K562 (cell line): ENCODE measurements at regions not wholly inside any gene's neighbourhood (a gene's known extent, or its start where the extent isn't known, plus 50 kb on each side); places are given as distances from the start of the nearest gene placed in this dataset.

Experiments
- ATAC-seq: fragments of 200-7000 bp; cut with Tn5 transposase; 3 replicates; pipeline ENCODE4 v1.9.1; 2020; ENCODE audit warnings: moderate library complexity
- BruUV-seq: library from RNA; stranded (reverse); fragments of 400-500 nt; replicated peaks from 2 replicates; lab custom pipeline; 2021; lab: Mats Ljungman, UMichigan
- CTCF ChIA-PET: fragments of 300-600 bp; formaldehyde crosslinking; extraction: SDS; loops from one replicate; lab custom pipeline; 2021; ENCODE audit warnings: low intra/inter-chr PET ratio; lab: Yijun Ruan, JAX
- POLR2A ChIA-PET: fragments of 300-600, 350-650 bp; sonication (Branson Sonifier 250); formaldehyde crosslinking; extraction: SDS; loops from one replicate; lab custom pipeline; 2021; ENCODE audit warnings: antibody characterized with exemption, inconsistent platforms; lab: Yijun Ruan, JAX
- DNase-seq, 4 experiments: peaks; one replicate each; pipeline versions ENCODE4 v3.0.0 to v3.0.0-alpha.2; 2011 to 2018; ENCODE audit warnings: low spot score in 3 of 4, mixed read lengths in 3 of 4; ENCODE audit errors: extremely low read depth in 1 of 4
- FAIRE-seq: peaks from 2 replicates; lab custom pipeline; 2011; peaks lifted over from hg19 to GRCh38; lab: Jason Lieb, UNC
- H2AFZ ChIP-seq: 2 replicates; pipeline ENCODE4 v1.6.0; 2011; ENCODE audit warnings: low read depth, low read length, control low read depth, inconsistent platforms
- H3K27ac ChIP-seq: fragments of 200-600 bp; 3 replicates; pipeline ENCODE4 v1.8.0; 2011; ENCODE audit warnings: low read depth, mild to moderate bottlenecking, control low read depth, inconsistent platforms, low read length, moderate library complexity, mixed read lengths; ENCODE audit errors: extremely low read depth
- H3K27me3 ChIP-seq, 2 experiments: fragments of 300-600 bp in 1 of 2; 2 replicates in 1 of 2; 3 replicates in 1 of 2; pipeline versions ENCODE4 v1.6.0 to v1.8.0; 2011; ENCODE audit warnings: inconsistent platforms in 2 of 2, low read length in 2 of 2, mild to moderate bottlenecking in 1 of 2, mixed read lengths in 1 of 2, moderate library complexity in 1 of 2; ENCODE audit not compliant: control insufficient read depth in 2 of 2, insufficient read depth in 2 of 2
- H3K36me3 ChIP-seq: fragments of 300-600 bp; 3 replicates; pipeline ENCODE4 v1.8.0; 2011; ENCODE audit warnings: mild to moderate bottlenecking, low read length, inconsistent platforms; ENCODE audit not compliant: control insufficient read depth, insufficient read depth
- H3K4me1 ChIP-seq, 2 experiments: fragments of 200-600 bp in 1 of 2; replicated peaks in 1 of 2; 2 replicates in 1 of 2; 3 replicates in 1 of 2; pipeline versions ENCODE4 v1.5.1 to v1.8.0; 2011; ENCODE audit warnings: inconsistent platforms in 2 of 2, low read length in 2 of 2, mild to moderate bottlenecking in 1 of 2, mixed read lengths in 1 of 2, moderate library complexity in 1 of 2; ENCODE audit not compliant: control insufficient read depth in 2 of 2, insufficient read depth in 2 of 2
- H3K4me2 ChIP-seq: 2 replicates; pipeline ENCODE4 v1.6.1; 2011; ENCODE audit warnings: low read length, control low read depth, inconsistent platforms, mixed read lengths; ENCODE audit not compliant: insufficient read depth
- H3K4me3 ChIP-seq: fragments of 200-600 bp; sonication (generic), shearing (Covaris generic); 2 replicates; pipeline ENCODE4 v1.5.1; 2016; ENCODE audit warnings: control low read depth, inconsistent platforms
- H3K79me2 ChIP-seq: fragments of 200-600 bp; 3 replicates; pipeline ENCODE4 v1.8.0; 2011; ENCODE audit warnings: low read length, inconsistent platforms; ENCODE audit not compliant: control insufficient read depth, insufficient read depth
- H3K9ac ChIP-seq, 2 experiments: 2 replicates each; pipeline versions ENCODE4 v1.6.0 to v1.6.1; 2011; ENCODE audit warnings: low read depth in 2 of 2, low read length in 2 of 2, control low read depth in 1 of 2, inconsistent platforms in 1 of 2, mild to moderate bottlenecking in 1 of 2, mixed read lengths in 1 of 2; ENCODE audit not compliant: insufficient read depth in 1 of 2
- H3K9me1 ChIP-seq: one replicate; pipeline ENCODE4 v1.6.0; 2011; ENCODE audit warnings: inconsistent platforms, mild to moderate bottlenecking, low read length, moderate library complexity; ENCODE audit not compliant: control insufficient read depth, insufficient read depth
- H3K9me3 ChIP-seq: replicated peaks from 2 replicates; pipeline ENCODE4 v1.5.1; 2011; ENCODE audit warnings: low read depth, low read length, inconsistent platforms; ENCODE audit not compliant: control insufficient read depth, insufficient read depth
- H4K20me1 ChIP-seq: replicated peaks from 2 replicates; pipeline ENCODE4 v1.6.1; 2011; ENCODE audit warnings: low read length, inconsistent platforms, mixed read lengths; ENCODE audit not compliant: control insufficient read depth, insufficient read depth
- BMI1 ChIP-seq: fragments of 150-350 bp; IDR thresholded peaks from 2 replicates; pipeline ENCODE4 v1.6.1; 2014; ENCODE audit warnings: low read length
- C11orf30 ChIP-seq: fragments of 450-650 bp; IDR thresholded peaks from 2 replicates; pipeline ENCODE4 v1.6.1; 2016; ENCODE audit warnings: low read depth, mild to moderate bottlenecking
- DNMT1 ChIP-seq: fragments of 450-650 bp; IDR thresholded peaks from 2 replicates; pipeline ENCODE4 v1.6.1; 2016; ENCODE audit warnings: antibody characterized with exemption, mild to moderate bottlenecking
- ETS1 ChIP-seq: conservative IDR thresholded peaks from 2 replicates; pipeline ENCODE4 v1.6.1; 2011; ENCODE audit warnings: low read depth, mild to moderate bottlenecking, low read length; ENCODE audit not compliant: control insufficient read depth
- FOXA3 ChIP-seq, 2 experiments: fragments of 450-650 bp in 1 of 2; sonication (generic) in 1 of 2; formaldehyde crosslinking; IDR thresholded peaks in 1 of 2; conservative IDR thresholded peaks in 1 of 2; 2 replicates each; pipeline versions ENCODE4 v1.4.0 to v1.8.0; 2020 to 2022; ENCODE audit warnings: mild to moderate bottlenecking in 2 of 2, missing genetic modification reagents in 1 of 2
- GTF2F1 ChIP-seq: IDR thresholded peaks from 2 replicates; pipeline ENCODE4 v1.6.1; 2011; ENCODE audit warnings: low read depth, low read length, improper control_type of control experiment
- KLF10 ChIP-seq: fragments of 250-450 bp; sonication (Bioruptor Pico); IDR thresholded peaks from 2 replicates; pipeline ENCODE4 v1.6.1; 2021; ENCODE audit warnings: matching md5 sums
- MCM3 ChIP-seq: fragments of 450-650 bp; IDR thresholded peaks from 2 replicates; pipeline ENCODE4 v1.6.1; 2016
- MYNN ChIP-seq, 2 experiments: sonication (generic); formaldehyde crosslinking in 1 of 2; IDR thresholded peaks; 2 replicates each; pipeline versions ENCODE4 v1.5.0 to v1.6.1; 2016 to 2020; ENCODE audit warnings: antibody characterized with exemption in 1 of 2, missing genetic modification reagents in 1 of 2
- RBM22 ChIP-seq: fragments of 200-400 bp; formaldehyde crosslinking; IDR thresholded peaks from 2 replicates; pipeline ENCODE4 v1.6.1; 2018; ENCODE audit warnings: low read length, low read depth; ENCODE audit not compliant: poor library complexity, severe bottlenecking
- THAP12 ChIP-seq: fragments of 250-450 bp; sonication (Bioruptor Pico); IDR thresholded peaks from 2 replicates; pipeline ENCODE4 v1.9.0; 2021; ENCODE audit warnings: mild to moderate bottlenecking, inconsistent platforms
- ZMIZ1 ChIP-seq, 2 experiments: fragments of 150-350 bp in 1 of 2; IDR thresholded peaks; 2 replicates each; pipeline ENCODE4 v1.6.1; 2012 to 2016; ENCODE audit warnings: low read depth in 2 of 2, low read length in 2 of 2, mild to moderate bottlenecking in 1 of 2, moderate library complexity in 1 of 2
- ZNF23 ChIP-seq: fragments of 250-450 bp; sonication (Bioruptor Pico); IDR thresholded peaks from 2 replicates; pipeline ENCODE4 v1.4.0; 2020; ENCODE audit warnings: mild to moderate bottlenecking
- ZNF316 ChIP-seq: fragments of 450-650 bp; IDR thresholded peaks from 2 replicates; pipeline ENCODE4 v1.6.1; 2016
- ZNF551 ChIP-seq: fragments of 250-450 bp; sonication (Bioruptor Pico); IDR thresholded peaks from 2 replicates; pipeline ENCODE4 v1.5.0; 2021; ENCODE audit warnings: mild to moderate bottlenecking, moderate library complexity
- WGBS: fragments of 100-300 bp; shearing (Covaris generic); methylation state at CpG from one replicate; pipeline ENCODE4 v1.1.6; 2016; ENCODE audit warnings: low coverage, mixed read lengths; ENCODE audit not compliant: insufficient coverage; ENCODE audit errors: missing lambda C conversion rate; 5-methylcytosine and 5-hydroxymethylcytosine counted together
- in situ Hi-C: fragments of 300-500 bp; cut with MboI; formaldehyde crosslinking; loops from 4 replicates; pipeline ENCODE4 v1.15.0; 2018; ENCODE audit warnings: inconsistent platforms, mixed read lengths
- intact Hi-C: fragments of 100-400 bp; cut with micrococcal nuclease; formaldehyde crosslinking; loops from 2 replicates; pipeline ENCODE4 v1.14.2; 2022

GRCh38 chr18:78169174-78169864 is 810.3 kb upstream of the SALL3 start:
- Histone ChIP-seq H2AFZ (no peak overlapping the region), H3K9ac (no peak overlapping the region), H3K27ac (no peak overlapping the region), H3K4me2 (no peak overlapping the region), H3K36me3 (no peaks in the 10 kb centered on the region), H3K9me1 (no peaks in the 10 kb centered on the region), H3K9me3 (no peaks in the 10 kb centered on the region), H3K27me3 (peaks cover 0 to 14% of the 10 kb centered on the region in 2 experiments; a peak in 4 of 5 replicates), H3K79me2 (no peaks in the 10 kb centered on the region), H4K20me1 (no peaks in the 10 kb centered on the region), H3K4me1 (no peaks in the 10 kb centered on the region), H3K4me3 (no peak overlapping the region)
- ATAC-seq (no peak), FAIRE-seq (no peak), DNase-seq (no peak)
- BruUV-seq = no TSS peak
- no peak for TF ChIP-seq C11orf30
- TF ChIP-seq THAP12 (CRISPR knock-in tag) = no peak
- TF ChIP-seq BMI1 = no peak
- no peak for TF ChIP-seq ZNF316
- no peak for TF ChIP-seq ZMIZ1 (IDR thresholded peaks at IDR 0.05; ENCODE audit: low read depth in 2 of 2, low read length in 2 of 2)
- no peak for TF ChIP-seq DNMT1
- no peak for TF ChIP-seq ZNF551 (CRISPR knock-in tag)
- no peak for TF ChIP-seq MCM3
- TF ChIP-seq ZNF23 (CRISPR knock-in tag) = no peak
- TF ChIP-seq MYNN (IDR thresholded peaks at IDR 0.05) = no peak
- TF ChIP-seq MYNN (CRISPR knock-in tag; IDR thresholded peaks at IDR 0.05) = no peak
- no peak for TF ChIP-seq GTF2F1
- no peak for TF ChIP-seq ETS1
- no peak for TF ChIP-seq KLF10 (CRISPR knock-in tag)
- no peak for TF ChIP-seq FOXA3 (CRISPR knock-in tag; conservative IDR thresholded peaks at IDR 0.05 in 1 of 2, IDR thresholded peaks at IDR 0.05 in 1 of 2)
- no peak for TF ChIP-seq RBM22
- WGBS = 2% methylated on average over 11 of the region's 13 CpGs
- in situ Hi-C loops = no loop called here
- POLR2A ChIA-PET = no interaction called here
- CTCF ChIA-PET = no interaction called here
- intact Hi-C loops = no loop called here
